ENCODE measurements at regions not wholly inside any gene's neighbourhood (a gene's known extent, or its start where the extent isn't known, plus 50 kb on each side); places are given as distances from the start of the nearest gene placed in this dataset.

DNA sequence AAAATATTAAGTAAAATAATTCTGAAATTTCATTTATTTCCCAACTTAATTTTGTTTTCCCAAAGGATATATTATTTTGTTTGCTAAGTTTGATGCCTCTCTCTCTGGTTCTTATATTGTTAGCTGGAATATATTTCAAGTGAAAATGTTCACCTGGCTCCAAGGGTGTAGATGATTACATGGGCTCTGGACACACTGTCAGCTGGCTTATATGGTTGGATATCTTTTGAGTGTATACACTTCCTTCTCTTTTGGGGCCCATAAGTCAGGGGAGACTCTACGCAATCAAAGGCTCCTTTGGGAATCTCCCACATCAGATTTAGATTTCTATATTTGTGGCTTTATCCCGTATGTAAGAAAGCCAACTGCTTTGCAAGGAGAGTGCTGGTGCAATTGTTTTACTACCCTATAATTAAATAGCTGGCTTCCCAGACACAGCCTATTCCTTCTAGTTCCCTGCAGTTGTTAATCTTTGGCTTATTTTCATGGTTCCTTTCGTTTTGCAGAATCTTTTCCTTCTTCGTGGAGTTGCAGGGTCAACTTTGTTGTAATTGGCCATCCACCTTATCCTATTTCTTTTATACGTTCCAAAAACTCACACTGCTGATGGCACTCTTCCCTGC lies 225.7 kb downstream of the DPH6 start:
- Histone ChIP-seq H3K27me3 (replicated peaks; ENCODE audit: control insufficient read depth, insufficient read depth, low read length) (no peaks in the 10 kb centered on the region), H3K4me3 (replicated peaks; ENCODE audit: low read depth, low read length) (no peak overlapping the region), H3K36me3 (ENCODE audit: control insufficient read depth, insufficient read depth, low read length) (no peaks in the 10 kb centered on the region)
- TF ChIP-seq, protein P1, sequence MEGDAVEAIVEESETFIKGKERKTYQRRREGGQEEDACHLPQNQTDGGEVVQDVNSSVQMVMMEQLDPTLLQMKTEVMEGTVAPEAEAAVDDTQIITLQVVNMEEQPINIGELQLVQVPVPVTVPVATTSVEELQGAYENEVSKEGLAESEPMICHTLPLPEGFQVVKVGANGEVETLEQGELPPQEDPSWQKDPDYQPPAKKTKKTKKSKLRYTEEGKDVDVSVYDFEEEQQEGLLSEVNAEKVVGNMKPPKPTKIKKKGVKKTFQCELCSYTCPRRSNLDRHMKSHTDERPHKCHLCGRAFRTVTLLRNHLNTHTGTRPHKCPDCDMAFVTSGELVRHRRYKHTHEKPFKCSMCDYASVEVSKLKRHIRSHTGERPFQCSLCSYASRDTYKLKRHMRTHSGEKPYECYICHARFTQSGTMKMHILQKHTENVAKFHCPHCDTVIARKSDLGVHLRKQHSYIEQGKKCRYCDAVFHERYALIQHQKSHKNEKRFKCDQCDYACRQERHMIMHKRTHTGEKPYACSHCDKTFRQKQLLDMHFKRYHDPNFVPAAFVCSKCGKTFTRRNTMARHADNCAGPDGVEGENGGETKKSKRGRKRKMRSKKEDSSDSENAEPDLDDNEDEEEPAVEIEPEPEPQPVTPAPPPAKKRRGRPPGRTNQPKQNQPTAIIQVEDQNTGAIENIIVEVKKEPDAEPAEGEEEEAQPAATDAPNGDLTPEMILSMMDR (IDR thresholded peaks at IDR 0.05; ENCODE audit: insufficient read depth, low read length, poor library complexity, severe bottlenecking), result no peak
- DNase-seq (ENCODE audit: extremely low read depth, insufficient read length), result no peak

DNA sequence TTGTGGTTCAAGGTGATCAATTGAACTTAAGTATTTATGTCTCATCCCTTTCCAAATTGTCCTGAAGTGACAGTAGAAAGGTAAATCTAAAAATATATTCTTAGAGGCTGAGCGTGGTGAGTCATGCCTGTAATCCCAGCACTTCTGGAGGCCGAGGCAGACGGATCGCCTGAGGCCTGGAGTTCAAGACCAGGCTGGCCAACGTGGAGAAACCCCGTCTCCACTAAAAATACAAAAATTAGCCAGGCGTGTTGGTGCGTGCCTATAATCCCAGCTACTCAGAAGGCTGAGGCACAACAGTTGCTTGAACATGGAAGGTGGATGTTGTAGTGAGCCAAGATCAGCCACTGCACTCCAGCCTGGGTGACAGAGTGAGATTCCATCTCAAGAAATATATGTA lies 226.6 kb downstream of the DPH6 start:
- no peak for DNase-seq (ENCODE audit: extremely low read depth, insufficient read length)
- H3K27me3 ChIP-seq (replicated peaks; ENCODE audit: control insufficient read depth, insufficient read depth, low read length), result no peaks in the 10 kb centered on the region
- no peak overlapping the region for H3K4me3 ChIP-seq (replicated peaks; ENCODE audit: low read depth, low read length)
- TF ChIP-seq, protein P1 (IDR thresholded peaks at IDR 0.05; ENCODE audit: insufficient read depth, low read length, poor library complexity, severe bottlenecking), result no peak
- no peaks in the 10 kb centered on the region for H3K36me3 ChIP-seq (ENCODE audit: control insufficient read depth, insufficient read depth, low read length)

DNA sequence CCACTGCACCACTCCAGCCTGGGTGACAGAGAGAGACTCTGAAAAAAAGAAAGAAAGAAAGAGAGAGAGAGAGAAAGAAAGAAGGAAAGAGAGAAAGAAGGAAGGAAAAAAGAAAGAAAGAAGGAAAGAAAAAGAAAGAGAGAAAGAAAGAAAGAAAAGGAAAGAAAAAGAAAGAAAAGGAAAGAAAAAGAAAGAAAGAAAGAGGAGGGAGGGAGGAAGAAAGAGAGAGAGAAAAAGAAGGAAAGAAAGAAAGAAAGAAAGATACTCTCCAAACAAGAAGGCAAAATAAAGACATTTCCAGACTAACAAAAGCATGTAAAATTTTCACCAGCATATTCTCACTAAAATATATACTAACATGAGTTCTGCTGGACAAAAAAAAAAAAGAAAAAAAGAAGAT lies 228.7 kb downstream of the DPH6 start:
- no peaks in the 10 kb centered on the region for H3K27me3 ChIP-seq (replicated peaks; ENCODE audit: control insufficient read depth, insufficient read depth, low read length)
- TF ChIP-seq, protein P1 (IDR thresholded peaks at IDR 0.05; ENCODE audit: insufficient read depth, low read length, poor library complexity, severe bottlenecking), result no peak

DNA sequence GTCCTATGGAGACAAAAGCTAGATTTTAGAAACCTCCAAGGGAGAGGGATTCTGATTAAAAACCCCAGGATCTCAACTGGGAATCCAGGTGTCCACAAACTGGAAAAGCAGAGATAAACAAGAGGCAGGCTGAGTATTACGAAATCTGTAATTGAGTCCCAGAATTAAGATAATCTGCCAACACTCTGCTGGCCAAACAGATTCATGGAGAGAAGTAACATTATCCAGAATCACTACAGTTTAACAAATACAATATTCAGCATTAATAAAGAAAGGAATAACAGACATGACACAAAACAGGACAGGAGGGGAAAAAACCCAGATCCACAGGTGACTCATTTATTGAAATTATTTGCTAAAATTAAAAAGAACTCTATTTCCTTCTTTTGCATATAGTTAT lies 227.2 kb upstream of the NANOGP8 start:
- DNase-seq (ENCODE audit: extremely low read depth, insufficient read length), result no peak
- TF ChIP-seq, protein P1 (IDR thresholded peaks at IDR 0.05; ENCODE audit: insufficient read depth, low read length, poor library complexity, severe bottlenecking), result no peak
- Histone ChIP-seq H3K27me3 (replicated peaks; ENCODE audit: control insufficient read depth, insufficient read depth, low read length) (no peaks in the 10 kb centered on the region), H3K4me3 (replicated peaks; ENCODE audit: low read depth, low read length) (no peak overlapping the region), H3K36me3 (ENCODE audit: control insufficient read depth, insufficient read depth, low read length) (no peaks in the 10 kb centered on the region)

More for the DNA sequence above, 228.7 kb downstream of the DPH6 start:
- H3K36me3 ChIP-seq (ENCODE audit: control insufficient read depth, insufficient read depth, low read length), result no peaks in the 10 kb centered on the region
- no peak for DNase-seq (ENCODE audit: extremely low read depth, insufficient read length)
- no peak overlapping the region for H3K4me3 ChIP-seq (replicated peaks; ENCODE audit: low read depth, low read length)

DNA sequence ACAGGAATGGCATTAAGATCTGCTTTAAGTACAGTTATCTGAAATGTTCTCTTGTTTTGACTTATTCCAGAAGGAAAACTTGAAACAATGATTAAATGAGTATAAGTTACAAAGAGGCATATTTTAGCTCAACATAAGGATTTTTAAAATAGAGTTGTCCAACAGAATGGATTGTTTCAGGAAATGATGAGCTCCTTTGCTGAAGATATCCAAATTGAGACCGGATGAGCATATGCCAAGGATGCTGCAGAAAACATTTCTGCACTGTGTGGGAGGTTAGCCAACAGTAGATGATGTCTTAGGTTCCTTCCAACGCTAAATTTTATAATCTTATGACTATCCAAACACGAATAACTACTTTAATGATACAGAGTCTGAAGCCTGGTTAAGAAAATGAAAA lies 226.5 kb upstream of the NANOGP8 start:
- no peaks in the 10 kb centered on the region for H3K27me3 ChIP-seq (replicated peaks; ENCODE audit: control insufficient read depth, insufficient read depth, low read length)
- no peak overlapping the region for H3K4me3 ChIP-seq (replicated peaks; ENCODE audit: low read depth, low read length)
- H3K36me3 ChIP-seq (ENCODE audit: control insufficient read depth, insufficient read depth, low read length), result no peaks in the 10 kb centered on the region
- no peak for DNase-seq (ENCODE audit: extremely low read depth, insufficient read length)
- TF ChIP-seq, protein P1 (IDR thresholded peaks at IDR 0.05; ENCODE audit: insufficient read depth, low read length, poor library complexity, severe bottlenecking), result no peak

DNA sequence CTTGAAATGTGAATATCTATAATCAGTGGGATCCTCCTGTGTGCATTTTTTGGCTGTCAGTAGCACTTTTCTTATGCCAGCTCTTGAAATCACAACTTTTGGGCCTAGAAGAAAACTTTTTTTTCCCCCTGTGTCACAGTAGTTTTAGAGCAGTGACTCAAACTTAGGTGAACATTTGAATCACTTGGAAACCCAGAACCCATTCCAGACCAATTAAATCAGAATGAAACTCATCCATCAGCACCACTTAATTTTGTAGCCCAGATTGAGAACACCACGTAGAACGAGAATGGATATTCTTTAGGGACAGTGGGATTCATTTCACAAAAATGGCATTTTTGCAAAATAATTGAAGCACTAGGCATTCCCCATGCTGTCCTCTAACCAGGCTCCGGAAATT lies 224.8 kb upstream of the NANOGP8 start:
- TF ChIP-seq, protein P1 (IDR thresholded peaks at IDR 0.05; ENCODE audit: insufficient read depth, low read length, poor library complexity, severe bottlenecking), result no peak
- no peaks in the 10 kb centered on the region for H3K27me3 ChIP-seq (replicated peaks; ENCODE audit: control insufficient read depth, insufficient read depth, low read length)
- H3K4me3 ChIP-seq (replicated peaks; ENCODE audit: low read depth, low read length), result no peak overlapping the region
- no peak for DNase-seq (ENCODE audit: extremely low read depth, insufficient read length)
- no peaks in the 10 kb centered on the region for H3K36me3 ChIP-seq (ENCODE audit: control insufficient read depth, insufficient read depth, low read length)
